ENCODE measurements at regions not wholly inside any gene's neighbourhood (a gene's known extent, or its start where the extent isn't known, plus 50 kb on each side); places are given as distances from the start of the nearest gene placed in this dataset.
"Not testable (repeated sequence)": the region's sequence is repeated elsewhere in the genome, so short reads cannot be mapped to it uniquely, and the experiment has no call there.

- H2AFZ ChIP-seq; H3K4me1 ChIP-seq; H3K79me2 ChIP-seq; H3K9me3 ChIP-seq (ENCODE audit: control insufficient read depth, low read length); H3K27ac ChIP-seq; H3K27me3 ChIP-seq (ENCODE audit: control insufficient read depth, insufficient read depth, low read length); H3K36me3 ChIP-seq (ENCODE audit: control insufficient read depth, insufficient read depth, low read length); H3K9ac ChIP-seq; H3K4me3 ChIP-seq (ENCODE audit: low read depth, low read length); H3K4me2 ChIP-seq (ENCODE audit: low read length): not testable (repeated sequence)
Measured at GRCh38 chr9:39663020-39663419, 307.6 kb downstream of the SPATA31A1 start.

GRCh38 chr9:39663713-39664112 lies 308.2 kb downstream of the SPATA31A1 start:
- not testable (repeated sequence) for H3K9ac ChIP-seq; H2AFZ ChIP-seq; H3K36me3 ChIP-seq (ENCODE audit: control insufficient read depth, insufficient read depth, low read length); H3K79me2 ChIP-seq; H3K9me3 ChIP-seq (ENCODE audit: control insufficient read depth, low read length); H3K27ac ChIP-seq; H3K27me3 ChIP-seq (ENCODE audit: control insufficient read depth, insufficient read depth, low read length); H3K4me3 ChIP-seq (ENCODE audit: low read depth, low read length); H3K4me1 ChIP-seq; H3K4me2 ChIP-seq (ENCODE audit: low read length)

GRCh38 chr9:39665020-39665419 lies 309.6 kb downstream of the SPATA31A1 start:
- H2AFZ ChIP-seq; H3K27me3 ChIP-seq (ENCODE audit: control insufficient read depth, insufficient read depth, low read length); H3K4me2 ChIP-seq (ENCODE audit: low read length); H3K4me1 ChIP-seq; H3K27ac ChIP-seq; H3K4me3 ChIP-seq (ENCODE audit: low read depth, low read length); H3K36me3 ChIP-seq (ENCODE audit: control insufficient read depth, insufficient read depth, low read length); H3K9me3 ChIP-seq (ENCODE audit: control insufficient read depth, low read length); H3K79me2 ChIP-seq; H3K9ac ChIP-seq: not testable (repeated sequence)

DNA sequence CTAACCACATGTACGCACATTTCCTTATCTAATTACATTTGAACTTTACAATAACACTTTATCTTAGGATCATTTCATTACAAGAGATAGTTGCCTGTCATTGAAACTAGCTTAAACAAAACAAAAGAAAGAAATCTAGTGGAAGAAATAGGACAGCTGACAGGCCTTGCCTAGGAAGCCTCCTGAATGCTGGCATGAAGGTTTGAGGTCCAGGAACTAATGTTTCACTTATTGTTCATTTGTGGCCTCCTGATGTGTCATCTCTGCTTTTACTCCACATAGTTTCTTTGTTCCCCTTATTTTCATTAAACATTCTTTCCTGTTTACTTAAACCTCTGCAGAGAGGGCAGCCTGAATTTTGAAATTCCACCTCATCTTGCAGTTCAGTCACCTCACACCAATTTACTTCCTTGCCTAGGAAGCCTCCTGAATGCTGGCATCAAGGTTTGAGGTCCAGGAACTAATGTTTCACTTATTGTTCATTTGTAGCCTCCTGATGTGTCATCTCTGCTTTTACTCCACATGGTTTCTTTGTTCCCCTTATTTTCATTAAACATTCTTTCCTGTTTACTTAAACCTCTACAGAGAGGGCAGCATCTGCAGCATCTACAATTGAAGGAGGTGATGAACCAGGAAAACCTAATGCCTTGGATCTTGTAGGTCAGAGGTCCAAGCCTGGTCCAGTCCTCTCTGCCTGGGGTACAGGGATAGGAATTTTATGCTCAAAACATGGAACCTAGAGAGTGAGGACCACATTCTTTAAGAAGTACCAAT lies 319.2 kb downstream of the SPATA31A1 start:
- H3K36me3 ChIP-seq (ENCODE audit: control insufficient read depth, insufficient read depth, low read length) = not testable (repeated sequence)

DNA sequence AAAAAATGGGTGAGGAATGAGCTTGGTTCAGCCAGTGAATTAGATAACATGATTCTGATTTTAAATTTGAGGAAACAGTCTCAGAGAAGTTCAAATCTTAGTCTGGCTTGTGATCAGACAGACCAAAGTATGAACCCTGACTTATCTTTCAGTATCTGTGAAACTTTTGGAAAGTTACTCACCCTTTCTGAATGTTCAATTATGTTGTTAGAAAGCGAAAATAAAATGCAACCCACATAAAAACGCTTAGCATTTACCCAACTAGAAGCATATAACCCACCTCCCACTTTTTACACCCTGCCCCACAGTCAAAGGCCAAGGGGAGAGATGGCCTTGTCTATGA lies 319.7 kb downstream of the SPATA31A1 start:
- not testable (repeated sequence) for H3K27ac ChIP-seq; H3K79me2 ChIP-seq; H3K36me3 ChIP-seq (ENCODE audit: control insufficient read depth, insufficient read depth, low read length); H3K27me3 ChIP-seq (ENCODE audit: control insufficient read depth, insufficient read depth, low read length); H3K9ac ChIP-seq; H3K4me1 ChIP-seq; H3K4me2 ChIP-seq (ENCODE audit: low read length); H3K4me3 ChIP-seq (ENCODE audit: low read depth, low read length); H3K9me3 ChIP-seq (ENCODE audit: control insufficient read depth, low read length); H2AFZ ChIP-seq

More for the DNA sequence above, 319.2 kb downstream of the SPATA31A1 start:
- not testable (repeated sequence) for H3K4me3 ChIP-seq (ENCODE audit: low read depth, low read length); H2AFZ ChIP-seq; H3K27ac ChIP-seq; H3K9ac ChIP-seq; H3K4me1 ChIP-seq; H3K4me2 ChIP-seq (ENCODE audit: low read length); H3K79me2 ChIP-seq; H3K27me3 ChIP-seq (ENCODE audit: control insufficient read depth, insufficient read depth, low read length); H3K9me3 ChIP-seq (ENCODE audit: control insufficient read depth, low read length)

DNA sequence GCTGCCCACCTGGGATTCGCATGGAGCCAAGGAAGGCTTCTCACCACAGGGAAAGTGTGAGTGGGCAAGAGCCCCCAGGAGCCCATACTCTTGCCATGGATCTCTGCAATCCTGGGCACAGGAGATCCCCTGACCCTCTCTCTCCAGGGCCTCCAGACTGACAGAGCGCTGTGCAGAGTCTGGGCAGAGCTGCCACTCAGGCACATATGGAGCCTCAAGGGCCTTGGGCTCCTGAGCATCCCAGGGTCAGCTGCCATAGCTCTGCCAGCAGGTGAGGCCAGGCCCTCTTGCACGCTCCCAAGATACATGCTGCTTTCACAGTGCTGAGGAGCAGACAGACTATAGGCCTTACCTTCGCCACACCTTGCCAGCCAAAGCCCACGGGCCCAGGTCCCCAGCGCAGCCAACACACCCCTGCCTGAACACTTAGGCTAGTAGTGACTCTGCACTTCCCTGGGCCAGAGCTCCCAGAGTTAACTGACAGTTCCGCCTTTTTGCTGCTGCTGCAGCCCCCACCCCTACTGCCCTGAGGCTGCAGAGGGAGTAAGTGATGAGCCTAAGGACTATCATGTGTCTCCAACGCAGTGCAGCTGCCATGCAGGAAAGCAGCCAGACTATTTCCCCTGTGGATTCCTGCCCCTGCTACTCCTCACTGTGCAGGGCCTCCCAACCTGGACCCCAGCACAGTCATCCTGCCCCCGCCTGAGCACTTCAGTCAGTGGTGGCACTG lies 323.2 kb downstream of the SPATA31A1 start:
- H3K4me2 ChIP-seq (ENCODE audit: low read length); H3K36me3 ChIP-seq (ENCODE audit: control insufficient read depth, insufficient read depth, low read length); H3K9me3 ChIP-seq (ENCODE audit: control insufficient read depth, low read length); H3K4me1 ChIP-seq; H3K4me3 ChIP-seq (ENCODE audit: low read depth, low read length); H3K79me2 ChIP-seq; H3K27me3 ChIP-seq (ENCODE audit: control insufficient read depth, insufficient read depth, low read length); H3K27ac ChIP-seq; H3K9ac ChIP-seq; H2AFZ ChIP-seq: not testable (repeated sequence)

DNA sequence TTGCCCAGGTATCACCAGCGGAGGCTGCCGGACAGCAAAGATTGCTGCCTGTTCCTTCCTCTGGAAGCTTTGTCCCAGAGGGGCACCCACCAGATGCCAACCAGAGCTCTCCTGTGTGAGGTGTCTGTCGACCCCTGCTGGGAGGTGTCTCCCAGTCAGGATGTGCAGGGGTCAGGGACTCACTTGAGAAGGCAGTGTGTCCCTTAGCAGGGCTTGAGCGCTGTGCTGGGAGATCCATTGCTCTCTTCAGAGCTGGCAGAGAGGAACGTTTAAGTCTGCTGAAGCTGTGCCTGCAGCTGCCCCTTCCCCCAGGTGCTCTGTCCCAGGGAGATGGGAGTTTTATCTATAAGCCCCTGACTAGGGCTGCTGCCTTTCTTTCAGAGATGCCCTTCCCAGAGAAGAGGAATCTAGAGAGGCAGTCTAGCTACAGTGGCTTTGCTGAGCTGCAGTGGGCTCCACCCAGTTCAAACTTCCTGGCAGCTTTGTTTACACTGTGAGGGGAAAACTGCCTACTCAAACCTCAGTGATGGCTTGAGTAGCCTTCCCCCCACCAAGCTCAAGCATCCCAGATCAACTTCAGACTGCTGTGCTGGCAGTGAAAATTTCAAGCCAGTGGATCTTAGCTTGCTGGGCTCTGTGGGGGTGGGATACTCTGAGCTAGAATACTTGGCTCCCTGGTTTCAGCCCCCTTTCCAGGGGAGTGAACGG lies 325.4 kb downstream of the SPATA31A1 start:
- not testable (repeated sequence) for H3K4me2 ChIP-seq (ENCODE audit: low read length); H3K36me3 ChIP-seq (ENCODE audit: control insufficient read depth, insufficient read depth, low read length); H3K27ac ChIP-seq; H2AFZ ChIP-seq; H3K27me3 ChIP-seq (ENCODE audit: control insufficient read depth, insufficient read depth, low read length); H3K9me3 ChIP-seq (ENCODE audit: control insufficient read depth, low read length); H3K9ac ChIP-seq; H3K79me2 ChIP-seq; H3K4me1 ChIP-seq; H3K4me3 ChIP-seq (ENCODE audit: low read depth, low read length)

- H3K27ac ChIP-seq; H3K36me3 ChIP-seq (ENCODE audit: control insufficient read depth, insufficient read depth, low read length); H3K9ac ChIP-seq; H3K79me2 ChIP-seq; H3K4me2 ChIP-seq (ENCODE audit: low read length); H3K4me3 ChIP-seq (ENCODE audit: low read depth, low read length); H3K27me3 ChIP-seq (ENCODE audit: control insufficient read depth, insufficient read depth, low read length); H3K9me3 ChIP-seq (ENCODE audit: control insufficient read depth, low read length); H2AFZ ChIP-seq; H3K4me1 ChIP-seq: not testable (repeated sequence)
Measured at GRCh38 chr9:39728862-39729261, 373.4 kb downstream of the SPATA31A1 start.

GRCh38 chr9:39744898-39745297 lies 389.4 kb downstream of the SPATA31A1 start:
- not testable (repeated sequence) for H3K9me3 ChIP-seq (ENCODE audit: control insufficient read depth, low read length); H3K27me3 ChIP-seq (ENCODE audit: control insufficient read depth, insufficient read depth, low read length); H3K36me3 ChIP-seq (ENCODE audit: control insufficient read depth, insufficient read depth, low read length); H3K4me1 ChIP-seq; H2AFZ ChIP-seq; H3K79me2 ChIP-seq; H3K4me3 ChIP-seq (ENCODE audit: low read depth, low read length); H3K4me2 ChIP-seq (ENCODE audit: low read length); H3K9ac ChIP-seq; H3K27ac ChIP-seq

GRCh38 chr9:39775570-39775969 lies 420.1 kb downstream of the SPATA31A1 start:
- H3K27ac ChIP-seq; H3K4me3 ChIP-seq (ENCODE audit: low read depth, low read length); H3K9ac ChIP-seq; H3K4me2 ChIP-seq (ENCODE audit: low read length); H3K36me3 ChIP-seq (ENCODE audit: control insufficient read depth, insufficient read depth, low read length); H2AFZ ChIP-seq; H3K79me2 ChIP-seq; H3K4me1 ChIP-seq; H3K27me3 ChIP-seq (ENCODE audit: control insufficient read depth, insufficient read depth, low read length); H3K9me3 ChIP-seq (ENCODE audit: control insufficient read depth, low read length): not testable (repeated sequence)

GRCh38 chr9:39791356-39791755 lies 435.9 kb downstream of the SPATA31A1 start:
- H3K27ac ChIP-seq; H3K9ac ChIP-seq; H3K4me1 ChIP-seq; H3K9me3 ChIP-seq (ENCODE audit: control insufficient read depth, low read length); H2AFZ ChIP-seq; H3K4me2 ChIP-seq (ENCODE audit: low read length); H3K79me2 ChIP-seq; H3K36me3 ChIP-seq (ENCODE audit: control insufficient read depth, insufficient read depth, low read length); H3K4me3 ChIP-seq (ENCODE audit: low read depth, low read length); H3K27me3 ChIP-seq (ENCODE audit: control insufficient read depth, insufficient read depth, low read length): not testable (repeated sequence)

Measured in parathyroid adenoma (tissue), 2 donors.